Heart right ventricle (tissue), 16 donors: ENCODE measurements at regions not wholly inside any gene's neighbourhood (a gene's known extent, or its start where the extent isn't known, plus 50 kb on each side); places are given as distances from the start of the nearest gene placed in this dataset.

Experiments used
- ATAC-seq, 8 donors: fragments of 200-7000 bp; cut with Tn5 transposase; one replicate each; pipeline ENCODE4 v1.9.1; 2020; ENCODE audit warnings: mild to moderate bottlenecking in 8 of 8, moderate library complexity in 8 of 8, moderate number of reproducible peaks in 1 of 8
- DNase-seq, 2 donors: peaks; one replicate each; pipeline ENCODE4 v3.0.0-alpha.2; 2020
- H3K27ac ChIP-seq, 10 donors: fragments of 200-600 bp; sonication (generic) in 2 of 10; one replicate each; pipeline versions ENCODE4 v1.5.0 to v1.8.0; 2020 to 2022; ENCODE audit warnings: mild to moderate bottlenecking in 3 of 10
- H3K27me3 ChIP-seq, 7 donors: fragments of 200-600 bp; one replicate each; pipeline ENCODE4 v1.8.0; 2021 to 2022; ENCODE audit warnings: mild to moderate bottlenecking in 2 of 7
- H3K36me3 ChIP-seq, 9 donors: fragments of 200-600 bp; sonication (generic) in 1 of 9; one replicate each; pipeline versions ENCODE4 v1.5.0 to v1.8.0; 2020 to 2022; ENCODE audit warnings: mild to moderate bottlenecking in 2 of 9
- H3K4me1 ChIP-seq, 9 donors: fragments of 200-600 bp; sonication (generic) in 1 of 9; one replicate each; pipeline versions ENCODE4 v1.5.0 to v1.8.0; 2020 to 2022; ENCODE audit warnings: mild to moderate bottlenecking in 4 of 9
- H3K4me3 ChIP-seq, 10 donors: fragments of 200-600 bp; sonication (generic) in 2 of 10; one replicate each; pipeline versions ENCODE4 v1.5.0 to v1.8.0; 2020 to 2022; ENCODE audit warnings: mild to moderate bottlenecking in 7 of 10, moderate library complexity in 2 of 10
- H3K9me3 ChIP-seq, 11 donors: fragments of 200-600 bp in 10 of 11; sonication (generic) in 2 of 11; one replicate each; pipeline versions ENCODE4 v1.5.0 to v1.8.0; 2013 to 2022; ENCODE audit warnings: mild to moderate bottlenecking in 2 of 11, control low read depth in 1 of 11, moderate library complexity in 1 of 11
- WGBS, 2 donors: extraction: QIAGEN DNeasy Blood & Tissue Kit; methylation state at CpG; one replicate each; pipeline ENCODE4 v1.1.7; 2013; ENCODE audit warnings: inconsistent platforms in 1 of 2; 5-methylcytosine and 5-hydroxymethylcytosine counted together
- intact Hi-C, 10 donors: fragments of 100-400 bp; cut with DNase I; formaldehyde crosslinking; loops; one replicate each; pipeline versions ENCODE4 v1.11.1 to v1.14.2; 2022
- TF ChIP-seq, protein P1 (sequence below), 9 donors: fragments of 200-600 bp; sonication (generic) in 2 of 9; IDR thresholded peaks; one replicate each; pipeline versions ENCODE4 v1.5.0 to v1.8.0; 2021 to 2022; ENCODE audit warnings: antibody characterized with exemption in 9 of 9, mild to moderate bottlenecking in 5 of 9, moderate library complexity in 1 of 9
- donor health status: Arrhythmogenic right ventricular cardiomyopathy.
- donor health status: ischemic (EF 13 %, LVEDD 7.1; RV severe dilation, severe dysfunction).
- donor health status: healthy with polysubstance abuse.
- donor health status: DM: no; HTN: yes; CAD: no.
- donor health status: DM: no; HTN: no; CAD: no.
- donor health status: ischemic (EF 25% LVEDD 6.9; RV normal size, moderate dysfunction).
- donor health status: ischemic (EF 25% LVEDD 5.7; RV mildly dilated, moderate dysfunction).
- donor health status: healthy.
- donor health status: DM: yes; HTN: yes; CAD: no.
- donor health status: Ischemic cardiomyopathy.
- donor health status: ischemic (EF 35%, LVEDD 5.7; RV mildly dilated, moderate dysfunction).
- donor health status: nonischemic (EF 11% LVEDD 7.7; RV severe dilation, severe dysfunction).
- donor health status: DM: yes; HTN: yes; CAD: no.
- donor health status: PGD.
- donor health status: ischemic (EF 29% LVEDD 5.4; RV normal size, mild dysfunction).
- donor health status: nonischemic (EF 23%, LVEDD 6.1; RV moderate dilation, normal function).

DNA sequence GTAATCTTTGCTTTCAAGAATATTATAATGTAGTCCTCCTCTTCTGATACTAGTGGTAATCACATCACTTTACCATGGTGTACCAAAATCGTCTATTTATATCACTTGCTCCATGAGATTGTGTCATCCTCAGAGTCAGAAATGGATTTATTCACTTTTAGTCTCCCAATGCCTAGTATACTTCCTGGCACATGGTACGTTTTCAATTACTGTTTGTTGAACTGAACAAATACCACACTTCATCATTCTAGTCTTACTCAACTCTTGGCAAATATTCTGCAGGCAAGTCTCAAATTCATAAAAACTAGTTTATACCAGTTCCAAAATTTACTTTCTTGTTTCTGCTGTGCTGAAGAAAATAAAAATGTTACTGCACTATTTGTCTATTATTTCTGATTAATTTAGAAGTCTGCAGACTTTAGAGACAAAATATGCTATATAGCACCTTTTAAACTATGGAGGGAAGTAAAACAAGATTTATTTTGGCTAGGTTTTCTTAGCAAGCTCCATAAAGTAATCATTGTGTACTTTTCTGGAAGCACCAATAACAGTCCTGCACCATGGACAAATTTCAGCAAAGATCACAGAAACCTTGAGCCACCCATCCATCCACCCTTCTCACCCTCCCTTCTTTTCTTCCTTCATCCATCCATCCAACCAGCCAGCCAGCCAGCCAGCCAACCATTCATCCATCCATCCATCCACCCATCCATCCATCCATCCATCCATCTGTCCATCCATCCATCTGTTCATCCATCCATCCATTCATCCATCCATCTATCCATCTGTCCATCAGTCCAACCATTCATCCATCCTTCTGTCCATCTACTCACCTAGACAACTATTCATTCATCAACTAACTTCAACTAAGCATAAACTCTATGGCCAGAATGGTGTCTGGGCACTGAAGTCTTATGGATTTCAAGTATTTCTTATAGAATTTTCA is 102.1 kb upstream of the STMND1 start:
- Histone ChIP-seq H3K36me3 (no peaks in the 10 kb centered on the region), H3K4me3 (no peak overlapping the region), H3K27ac (no peak overlapping the region), H3K27me3 (peaks cover 0 to 5% (median 0%) of the 10 kb centered on the region in 7 donors), H3K4me1 (peaks cover 0 to 2% (median 0%) of the 10 kb centered on the region in 9 donors), H3K9me3 (no peaks in the 10 kb centered on the region)
- DNase-seq (no peak), ATAC-seq (no peak)
- TF ChIP-seq, protein P1, sequence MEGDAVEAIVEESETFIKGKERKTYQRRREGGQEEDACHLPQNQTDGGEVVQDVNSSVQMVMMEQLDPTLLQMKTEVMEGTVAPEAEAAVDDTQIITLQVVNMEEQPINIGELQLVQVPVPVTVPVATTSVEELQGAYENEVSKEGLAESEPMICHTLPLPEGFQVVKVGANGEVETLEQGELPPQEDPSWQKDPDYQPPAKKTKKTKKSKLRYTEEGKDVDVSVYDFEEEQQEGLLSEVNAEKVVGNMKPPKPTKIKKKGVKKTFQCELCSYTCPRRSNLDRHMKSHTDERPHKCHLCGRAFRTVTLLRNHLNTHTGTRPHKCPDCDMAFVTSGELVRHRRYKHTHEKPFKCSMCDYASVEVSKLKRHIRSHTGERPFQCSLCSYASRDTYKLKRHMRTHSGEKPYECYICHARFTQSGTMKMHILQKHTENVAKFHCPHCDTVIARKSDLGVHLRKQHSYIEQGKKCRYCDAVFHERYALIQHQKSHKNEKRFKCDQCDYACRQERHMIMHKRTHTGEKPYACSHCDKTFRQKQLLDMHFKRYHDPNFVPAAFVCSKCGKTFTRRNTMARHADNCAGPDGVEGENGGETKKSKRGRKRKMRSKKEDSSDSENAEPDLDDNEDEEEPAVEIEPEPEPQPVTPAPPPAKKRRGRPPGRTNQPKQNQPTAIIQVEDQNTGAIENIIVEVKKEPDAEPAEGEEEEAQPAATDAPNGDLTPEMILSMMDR (IDR thresholded peaks at IDR 0.05) = no peak
- WGBS, 2 donors = 57 to 60% methylated on average over 2 of the region's 2 CpGs
- intact Hi-C loops = no loop called here

DNA sequence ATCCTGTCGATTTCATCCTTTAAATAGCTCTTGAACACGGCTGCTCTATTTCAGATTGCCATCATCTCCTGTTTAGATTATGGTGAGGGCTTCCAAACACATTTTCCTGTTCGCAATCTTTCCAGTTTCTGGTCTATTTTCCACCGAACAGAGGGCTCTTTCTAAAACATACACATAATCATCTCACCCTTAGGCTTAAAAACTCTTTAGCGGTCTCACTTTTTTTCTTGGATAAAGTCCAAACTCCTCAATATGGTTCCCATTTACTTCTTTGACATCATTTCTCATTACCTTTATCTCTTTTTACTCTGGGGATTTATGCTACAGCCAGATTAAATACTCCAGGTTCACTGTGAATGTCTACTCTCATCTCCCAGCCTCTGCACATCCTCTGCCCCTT is 103.4 kb upstream of the STMND1 start:
- ATAC-seq = no peak
- no peak overlapping the region for H3K4me3 ChIP-seq
- no peak for DNase-seq
- no peaks in the 10 kb centered on the region for H3K36me3 ChIP-seq
- no peaks in the 10 kb centered on the region for H3K4me1 ChIP-seq
- peaks cover 0 to 5% (median 0%) of the 10 kb centered on the region in 7 donors for H3K27me3 ChIP-seq
- TF ChIP-seq, protein P1 (IDR thresholded peaks at IDR 0.05) = no peak
- WGBS, 2 donors = 51 to 59% methylated on average over 5 of the region's 5 CpGs
- H3K27ac ChIP-seq = no peak overlapping the region
- intact Hi-C loops = no loop called here
- H3K9me3 ChIP-seq = no peaks in the 10 kb centered on the region

DNA sequence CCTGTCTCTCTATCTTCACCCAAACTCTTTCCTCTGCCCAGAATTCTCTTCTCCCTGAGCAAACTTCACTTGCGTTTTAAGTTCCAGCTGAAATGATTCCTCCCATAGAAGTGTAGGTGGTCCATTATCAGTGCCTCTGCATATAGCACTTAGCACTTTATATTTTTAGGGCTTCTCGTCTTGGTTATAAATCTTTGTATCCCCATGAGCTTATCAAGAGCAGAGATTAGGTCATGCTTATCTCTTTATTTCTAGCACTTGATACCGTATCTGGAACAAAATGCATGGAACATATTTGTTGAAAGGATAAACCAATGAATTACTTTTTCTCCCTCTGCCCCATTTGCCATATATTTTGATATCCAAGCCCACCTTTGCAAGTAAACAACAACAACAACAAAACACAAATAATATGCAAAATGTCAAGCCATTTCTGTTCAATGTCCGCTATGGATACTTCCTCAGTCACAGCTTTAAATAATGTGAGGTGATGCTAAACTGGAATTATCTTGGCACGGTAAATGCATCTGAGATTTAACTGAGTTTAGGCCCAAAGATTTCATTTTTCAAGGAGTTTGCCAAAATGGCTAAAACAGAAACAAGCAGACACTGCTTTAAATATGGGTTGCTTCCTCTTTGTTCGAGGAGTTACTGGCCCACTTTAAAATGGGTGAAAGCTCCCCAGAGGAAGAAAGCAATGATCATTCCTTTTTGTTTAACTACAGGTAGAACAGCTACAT is 106.2 kb upstream of the STMND1 start:
- H3K9me3 ChIP-seq = no peaks in the 10 kb centered on the region
- H3K4me1 ChIP-seq = no peaks in the 10 kb centered on the region
- no peak overlapping the region for H3K27ac ChIP-seq
- H3K27me3 ChIP-seq = peaks cover 0 to 5% (median 0%) of the 10 kb centered on the region in 7 donors
- H3K36me3 ChIP-seq = no peaks in the 10 kb centered on the region
- intact Hi-C loops = no loop called here
- ATAC-seq (no peak), DNase-seq (no peak)
- H3K4me3 ChIP-seq = no peak overlapping the region
- TF ChIP-seq, protein P1 (IDR thresholded peaks at IDR 0.05) = no peak
- WGBS, 2 donors = 72 to 84% methylated on average over 6 of the region's 6 CpGs

DNA sequence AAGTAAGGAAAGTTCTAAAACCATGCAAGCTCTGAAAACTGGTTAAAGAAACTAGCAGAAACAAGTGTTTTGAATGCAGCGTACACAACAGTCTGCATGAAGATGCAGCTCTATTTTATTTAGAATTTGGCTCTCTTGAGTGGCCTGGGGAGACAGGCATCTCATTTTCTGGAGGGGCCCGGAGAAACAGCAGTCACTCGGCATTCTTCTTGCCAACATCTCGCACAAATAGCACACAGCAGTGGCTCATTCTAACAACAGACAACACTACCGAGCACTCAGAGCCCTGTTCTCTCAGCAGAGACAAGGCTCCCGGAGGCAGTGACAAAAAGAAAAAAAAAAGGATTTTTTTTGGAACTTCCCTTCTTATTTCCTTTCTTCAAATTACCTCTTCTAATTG is 108.5 kb upstream of the STMND1 start:
- no peak for ATAC-seq
- WGBS, 2 donors = 58 to 73% methylated on average over 6 of the region's 6 CpGs
- Histone ChIP-seq H3K27ac (no peak overlapping the region), H3K4me3 (no peak overlapping the region), H3K4me1 (no peaks in the 10 kb centered on the region), H3K27me3 (peaks cover 0 to 5% (median 0%) of the 10 kb centered on the region in 7 donors), H3K9me3 (peaks cover 0 to 8% (median 0%) of the 10 kb centered on the region in 11 donors), H3K36me3 (no peaks in the 10 kb centered on the region)
- intact Hi-C loops = no loop called here
- TF ChIP-seq, protein P1 (IDR thresholded peaks at IDR 0.05) = no peak
- DNase-seq = no peak
